HG02798 (cell line): ENCODE measurements at regions not wholly inside any gene's neighbourhood (a gene's known extent, or its start where the extent isn't known, plus 50 kb on each side); places are given as distances from the start of the nearest gene placed in this dataset.

Experiments used
- ATAC-seq: cut with Tn5 transposase; IDR thresholded peaks from one replicate; pipeline ENCODE4 v1.9.1; 2021; ENCODE audit warnings: mild to moderate bottlenecking; ENCODE audit not compliant: unreplicated experiment, poor library complexity

GRCh38 chr2:45256173-45256866, 247.1 kb upstream of the SIX2 start:
- no peak for ATAC-seq

DNA sequence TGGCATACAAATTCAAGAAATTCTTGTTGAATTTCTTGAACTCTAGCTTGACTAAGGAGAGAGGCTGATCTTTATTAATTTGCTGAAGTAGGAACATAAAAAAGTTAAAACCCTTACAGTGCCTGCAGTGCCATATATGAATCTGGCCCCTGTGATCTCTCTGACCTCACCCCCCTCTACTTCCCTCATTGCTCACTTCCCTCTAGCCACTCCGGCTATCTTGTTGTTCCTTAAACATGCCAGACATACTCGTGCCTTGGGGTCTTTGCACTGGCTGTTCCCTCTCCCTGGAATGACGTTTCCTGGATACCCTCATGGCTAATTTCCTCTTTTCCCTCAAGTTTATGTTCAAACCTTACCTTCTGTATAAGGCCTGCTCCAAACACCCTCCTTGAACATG, 246.3 kb upstream of the SIX2 start:
- no peak for ATAC-seq

DNA sequence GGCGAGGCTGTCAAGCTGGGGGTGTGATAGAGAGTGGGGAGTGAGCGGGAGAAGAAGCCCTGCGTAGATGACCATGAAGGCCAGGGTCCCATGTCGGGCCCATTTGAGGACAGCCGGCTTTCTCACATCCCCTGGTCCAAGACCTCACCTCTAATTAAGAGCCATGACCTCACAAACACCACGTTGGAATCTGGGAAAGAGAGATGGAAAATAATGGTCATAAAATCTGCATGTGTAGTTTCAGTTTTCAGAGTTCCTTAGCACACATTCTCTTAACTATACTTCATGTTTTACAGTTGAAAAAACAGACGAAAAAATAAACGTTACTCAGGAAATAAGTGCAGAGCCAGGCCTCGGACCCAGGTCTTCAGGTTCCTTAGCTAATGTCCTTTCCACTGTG, 244.8 kb upstream of the SIX2 start:
- no peak for ATAC-seq

- no peak for ATAC-seq
These were observed 243.9 kb upstream of the SIX2 start for GRCh38 chr2:45253151-45253550.

GRCh38 chr2:45250176-45250575, 240.9 kb upstream of the SIX2 start:
- no peak for ATAC-seq

- no peak for ATAC-seq
These were observed 239.0 kb upstream of the SIX2 start for GRCh38 chr2:45248214-45248613.

GRCh38 chr2:45244928-45245327, 235.7 kb upstream of the SIX2 start:
- no peak for ATAC-seq

- no peak for ATAC-seq
These were observed 233.0 kb upstream of the SIX2 start for GRCh38 chr2:45242161-45242741.

GRCh38 chr2:45241061-45241561, 231.9 kb upstream of the SIX2 start:
- no peak for ATAC-seq

- ATAC-seq: no peak
These were observed 228.7 kb upstream of the SIX2 start for GRCh38 chr2:45237850-45238542.

DNA sequence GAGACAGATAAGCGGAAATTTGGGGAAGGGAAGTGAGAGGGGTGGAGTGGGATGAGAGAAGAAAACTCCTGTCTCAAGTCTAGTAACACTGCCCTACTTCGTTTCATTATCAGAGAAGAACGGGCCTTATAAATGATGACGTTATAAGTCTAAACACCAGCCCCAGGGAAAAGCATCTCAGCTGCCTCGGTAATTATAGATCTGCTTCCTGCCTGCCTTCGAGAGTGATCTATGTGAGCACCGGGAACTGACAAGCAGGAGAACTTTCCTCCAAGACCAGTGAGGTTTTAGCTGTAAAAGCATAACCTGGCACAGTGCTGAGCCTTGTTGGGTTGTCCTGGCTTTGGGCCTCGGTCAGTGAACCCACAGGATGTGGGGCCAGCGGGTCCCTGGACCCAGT, 227.9 kb upstream of the SIX2 start:
- no peak for ATAC-seq

DNA sequence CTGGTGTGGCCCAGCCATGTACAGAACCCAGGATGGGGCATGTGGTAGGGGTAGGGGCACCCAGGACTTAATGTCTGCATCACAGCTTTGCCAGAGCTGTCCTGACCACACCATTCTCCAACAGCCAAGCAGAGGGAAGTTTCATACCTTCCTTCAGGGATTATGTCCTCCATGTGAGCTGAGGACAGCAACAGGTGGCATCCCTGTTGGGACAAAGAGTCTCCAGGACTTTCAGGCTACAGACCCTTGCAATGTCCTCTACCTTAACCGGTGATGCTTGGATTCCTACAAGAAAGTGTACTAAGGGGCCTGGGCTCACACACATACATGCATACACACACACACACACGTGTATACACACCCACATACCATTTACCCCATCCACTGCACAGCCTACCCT, 227.0 kb upstream of the SIX2 start:
- no peak for ATAC-seq

DNA sequence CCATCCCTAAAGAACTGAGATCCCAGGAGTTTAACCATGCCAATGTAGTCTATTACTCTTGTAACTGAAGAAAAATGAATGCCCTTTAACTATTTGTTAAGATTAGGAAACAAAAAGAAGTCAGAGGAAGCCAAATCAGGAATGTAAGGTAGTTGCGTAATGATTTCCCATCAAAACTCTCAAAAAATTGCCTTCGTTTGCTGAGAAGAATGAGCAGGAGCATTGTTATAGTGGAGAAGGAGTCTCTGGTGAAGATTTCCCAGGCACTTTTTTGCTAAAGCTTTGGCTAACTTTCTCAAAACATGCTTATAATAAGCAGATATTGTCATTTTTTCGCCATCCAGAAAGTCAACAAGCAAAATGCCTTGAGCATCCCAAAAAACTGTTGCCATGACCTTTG, 224.0 kb upstream of the SIX2 start:
- no peak for ATAC-seq

DNA sequence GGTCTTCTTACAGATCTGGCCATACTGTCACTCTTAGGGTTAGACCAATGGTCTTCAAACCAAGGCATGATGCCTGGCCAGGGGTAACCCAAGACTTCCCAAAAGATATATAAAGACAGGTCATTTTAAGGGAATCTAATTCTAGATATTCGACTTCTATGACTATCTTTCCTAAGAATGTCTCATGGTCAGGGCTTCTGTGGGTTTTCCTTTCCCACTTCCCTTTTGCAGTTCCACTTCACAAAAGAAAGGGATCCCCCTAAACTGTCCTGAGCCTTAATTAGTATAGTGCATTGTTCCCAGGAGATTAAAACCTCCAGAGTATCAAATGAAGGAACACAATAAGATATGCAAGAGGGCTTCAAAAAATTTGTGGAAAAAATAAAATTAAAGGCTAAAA, 223.6 kb upstream of the SIX2 start:
- ATAC-seq: no peak

GRCh38 chr2:45229411-45229810, 220.2 kb upstream of the SIX2 start:
- no peak for ATAC-seq

DNA sequence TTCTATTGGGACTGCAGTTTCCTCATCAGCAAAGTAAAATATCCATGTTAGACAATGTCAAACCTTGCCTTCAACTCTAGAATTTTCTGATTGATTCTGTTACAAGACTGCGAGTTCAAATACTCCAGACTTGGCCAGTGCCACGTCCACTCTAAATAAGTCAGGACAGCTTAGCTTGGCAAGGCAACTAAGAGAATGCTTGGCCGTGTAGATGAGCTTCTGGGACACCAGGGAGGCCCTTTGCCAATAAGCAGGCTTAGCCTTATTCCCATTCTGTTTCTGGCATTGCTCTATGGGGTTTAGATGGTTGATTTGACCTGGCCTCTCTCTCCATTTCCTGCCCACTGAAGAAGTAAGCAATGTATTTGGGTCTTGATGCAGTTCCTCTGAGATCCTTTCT, 218.1 kb upstream of the SIX2 start:
- ATAC-seq: no peak

DNA sequence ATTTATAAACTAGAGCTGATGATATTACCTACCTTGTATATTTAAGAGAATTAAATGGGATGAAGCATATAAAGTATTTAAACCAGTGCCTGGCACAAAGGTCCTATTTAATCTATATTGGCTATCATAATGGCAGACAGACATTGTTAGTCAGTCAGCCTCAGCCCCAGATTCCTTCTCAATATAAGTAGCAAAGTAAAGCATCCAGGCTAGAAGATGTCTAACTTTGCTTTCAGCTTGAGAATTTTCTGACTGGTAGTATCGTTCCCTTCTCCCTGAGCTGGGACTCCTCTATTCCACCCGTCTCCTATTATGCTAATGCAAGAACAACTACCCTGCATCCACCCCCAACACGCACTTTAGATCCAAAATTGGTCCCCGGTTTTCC, 215.7 kb upstream of the SIX2 start:
- no peak for ATAC-seq

- ATAC-seq: no peak
These were observed 215.2 kb upstream of the SIX2 start for GRCh38 chr2:45224321-45224992.

DNA sequence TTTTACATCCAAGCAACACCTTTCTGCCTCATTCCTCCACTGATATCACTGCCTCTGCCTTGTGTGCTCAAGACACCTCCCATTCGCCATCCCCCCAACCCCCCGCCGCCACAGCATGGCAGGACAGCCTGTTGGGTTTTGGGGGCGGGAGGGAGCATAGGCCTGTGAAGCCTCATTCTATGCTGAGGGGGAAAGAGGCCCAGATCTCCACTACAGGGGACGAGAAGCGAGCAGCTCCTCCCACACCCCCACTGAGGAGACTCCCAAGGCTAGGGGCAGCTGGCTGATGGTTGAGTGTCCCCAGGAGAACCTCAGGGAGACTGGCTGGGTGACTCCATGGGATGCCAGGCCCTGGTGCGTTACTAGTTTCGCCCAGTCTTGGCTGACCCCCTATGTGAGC, 214.3 kb upstream of the SIX2 start:
- no peak for ATAC-seq

- no peak for ATAC-seq
These were observed 211.0 kb upstream of the SIX2 start for GRCh38 chr2:45220227-45220626.

GRCh38 chr2:45218931-45219339, 209.7 kb upstream of the SIX2 start:
- no peak for ATAC-seq
